K562 (cell line): ENCODE measurements at regions not wholly inside any gene's neighbourhood (a gene's known extent, or its start where the extent isn't known, plus 50 kb on each side); places are given as distances from the start of the nearest gene placed in this dataset.

Experiments
- CBX3 ChIP-seq, 2 experiments: IDR thresholded peaks; 1 replicate in 1 of 2; 2 replicates in 1 of 2; pipeline ENCODE4 v1.6.1; 2012; ENCODE audit warnings: inconsistent platforms in 2 of 2, low read length in 2 of 2, borderline replicate concordance in 1 of 2, control low read depth in 1 of 2
- EP300 ChIP-seq: IDR thresholded peaks from 2 replicates; pipeline ENCODE4 v1.6.1; 2012; ENCODE audit warnings: low read length, improper control_type of control experiment
- FOXK2 ChIP-seq, 2 experiments: fragments of 450-650 bp; IDR thresholded peaks in 1 of 2; conservative IDR thresholded peaks in 1 of 2; 2 replicates each; pipeline ENCODE4 v1.6.1; 2016; ENCODE audit warnings: low read depth in 2 of 2, mild to moderate bottlenecking in 1 of 2
- GATA2 ChIP-seq: sonication (generic); formaldehyde crosslinking; IDR thresholded peaks from 2 replicates; pipeline ENCODE4 v1.4.0; 2020; ENCODE audit warnings: mild to moderate bottlenecking, missing genetic modification reagents
- GTF2F1 ChIP-seq: IDR thresholded peaks from 2 replicates; pipeline ENCODE4 v1.6.1; 2011; ENCODE audit warnings: low read depth, low read length, improper control_type of control experiment
- KLF16 ChIP-seq: IDR thresholded peaks from 2 replicates; pipeline ENCODE4 v1.6.1; 2016; ENCODE audit warnings: antibody characterized with exemption
- L3MBTL2 ChIP-seq: fragments of 450-650 bp; IDR thresholded peaks from 2 replicates; pipeline ENCODE4 v1.6.1; 2016; ENCODE audit warnings: mild to moderate bottlenecking, moderate library complexity
- MYBL2 ChIP-seq, 2 experiments: fragments of 450-650 bp in 1 of 2; sonication (generic) in 1 of 2; formaldehyde crosslinking in 1 of 2; IDR thresholded peaks; 2 replicates each; pipeline versions ENCODE4 v1.6.1 to v1.8.1; 2017 to 2022; ENCODE audit warnings: borderline replicate concordance in 1 of 2, inconsistent platforms in 1 of 2, low read depth in 1 of 2, mild to moderate bottlenecking in 1 of 2, missing genetic modification reagents in 1 of 2, moderate library complexity in 1 of 2
- NFRKB ChIP-seq: fragments of 450-650 bp; IDR thresholded peaks from 2 replicates; pipeline ENCODE4 v1.6.1; 2016; ENCODE audit warnings: low read depth
- PTBP1 ChIP-seq: fragments of 200-400 bp; formaldehyde crosslinking; IDR thresholded peaks from 2 replicates; pipeline ENCODE4 v1.6.1; 2017; ENCODE audit warnings: low read depth, low read length
- RAD51 ChIP-seq: fragments of 450-650 bp; IDR thresholded peaks from 2 replicates; pipeline ENCODE4 v1.7.1; 2016; ENCODE audit warnings: low read depth, mild to moderate bottlenecking, borderline replicate concordance
- SREBF1 ChIP-seq: fragments of 150-350 bp; IDR thresholded peaks from 2 replicates; pipeline ENCODE4 v1.6.1; 2014; ENCODE audit warnings: antibody characterized with exemption, low read depth, low read length, borderline replicate concordance
- SRSF7 ChIP-seq: fragments of 200-400 bp; formaldehyde crosslinking; optimal IDR thresholded peaks from 2 replicates; pipeline ENCODE3; 2017; ENCODE audit warnings: mild to moderate bottlenecking, low read depth, low read length
- ZBED1 ChIP-seq: IDR thresholded peaks from 2 replicates; pipeline ENCODE4 v1.6.1; 2014
- ZBTB1 ChIP-seq: sonication (generic); formaldehyde crosslinking; IDR thresholded peaks from 2 replicates; pipeline ENCODE4 v1.8.1; 2023; ENCODE audit warnings: missing genetic modification reagents, low read depth, mild to moderate bottlenecking, borderline replicate concordance
- ZC3H11A ChIP-seq: IDR thresholded peaks from 2 replicates; pipeline ENCODE4 v1.6.1; 2012; ENCODE audit warnings: low read depth, low read length, improper control_type of control experiment
- ZEB2 ChIP-seq: fragments of 450-650 bp; IDR thresholded peaks from 2 replicates; pipeline ENCODE4 v1.6.1; 2016
- ZNF324 ChIP-seq: fragments of 250-450 bp; sonication (Bioruptor Pico); IDR thresholded peaks from 2 replicates; pipeline ENCODE4 v1.4.0; 2020; ENCODE audit warnings: mild to moderate bottlenecking
- ZNF589 ChIP-seq: fragments of 200-800 bp; sonication (Bioruptor generic); IDR thresholded peaks from 2 replicates; pipeline ENCODE4 v1.6.1; 2016; ENCODE audit warnings: low read depth, missing genetic modification characterization, missing compliant biosample characterization
- TF ChIP-seq, protein P1 (sequence below): sonication (generic); formaldehyde crosslinking; IDR thresholded peaks from 2 replicates; pipeline ENCODE4 v1.8.0; 2023; ENCODE audit warnings: missing genetic modification reagents, mild to moderate bottlenecking, borderline replicate concordance
- TF ChIP-seq, protein P2 (sequence below): conservative IDR thresholded peaks from 2 replicates; pipeline ENCODE4 v1.6.1; 2011; ENCODE audit warnings: low read depth, mild to moderate bottlenecking, low read length; ENCODE audit not compliant: control insufficient read depth

DNA sequence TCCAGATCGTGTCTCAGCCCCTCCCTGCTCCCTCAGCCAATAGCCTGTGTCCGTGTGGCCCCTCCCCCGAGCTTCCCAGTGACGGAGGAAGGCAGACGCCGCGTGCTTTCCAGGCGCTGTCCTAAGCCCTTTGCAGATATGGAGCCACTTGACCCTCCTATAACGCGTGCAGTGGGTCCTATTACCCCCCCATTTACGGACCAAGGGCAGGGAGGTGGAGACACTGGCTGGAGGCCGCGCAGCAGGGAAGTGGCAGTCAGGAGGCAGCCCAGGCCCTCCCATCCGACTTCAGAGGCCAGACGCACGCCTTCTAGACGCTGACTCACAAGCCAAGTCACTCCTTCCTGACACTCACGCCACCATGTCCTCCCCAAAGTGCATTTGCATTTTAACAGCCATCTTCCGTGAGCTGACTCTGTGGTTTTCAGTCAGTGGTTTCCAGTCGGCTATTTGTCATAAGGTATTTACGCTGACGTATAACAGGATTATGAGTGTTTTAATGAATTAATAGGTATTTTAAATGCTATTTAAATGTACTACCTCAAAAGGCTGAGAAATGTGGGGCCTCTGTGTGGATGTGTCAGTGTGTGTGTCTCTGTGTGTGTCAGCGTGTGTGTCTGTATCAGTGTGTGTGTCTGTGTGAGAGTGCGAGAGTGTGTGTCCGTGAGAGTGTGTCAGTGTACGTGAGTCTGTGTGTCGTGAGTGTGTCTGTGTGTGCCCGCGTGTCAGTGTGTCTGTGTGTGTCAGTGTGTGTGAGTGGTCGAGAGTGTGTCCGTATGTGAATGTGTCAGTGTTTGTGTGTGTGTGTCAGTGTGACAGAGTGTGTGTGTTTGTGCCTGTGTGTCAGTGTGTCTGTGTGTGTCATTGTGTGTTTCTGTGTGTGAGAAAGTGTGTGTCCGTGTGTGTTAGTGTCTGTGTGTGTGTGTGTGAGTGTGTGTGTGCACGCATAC, 92.0 kb upstream of the INSIG1 start (continued):
- TF ChIP-seq MYBL2 (IDR thresholded peaks at IDR 0.05; ENCODE audit: low read depth) = peak; percentile 75; the same call in 1 of the 2 replicates
- TF ChIP-seq MYBL2 (CRISPR knock-in tag; IDR thresholded peaks at IDR 0.05; ENCODE audit: borderline replicate concordance) = no peak
- TF ChIP-seq, protein P1, sequence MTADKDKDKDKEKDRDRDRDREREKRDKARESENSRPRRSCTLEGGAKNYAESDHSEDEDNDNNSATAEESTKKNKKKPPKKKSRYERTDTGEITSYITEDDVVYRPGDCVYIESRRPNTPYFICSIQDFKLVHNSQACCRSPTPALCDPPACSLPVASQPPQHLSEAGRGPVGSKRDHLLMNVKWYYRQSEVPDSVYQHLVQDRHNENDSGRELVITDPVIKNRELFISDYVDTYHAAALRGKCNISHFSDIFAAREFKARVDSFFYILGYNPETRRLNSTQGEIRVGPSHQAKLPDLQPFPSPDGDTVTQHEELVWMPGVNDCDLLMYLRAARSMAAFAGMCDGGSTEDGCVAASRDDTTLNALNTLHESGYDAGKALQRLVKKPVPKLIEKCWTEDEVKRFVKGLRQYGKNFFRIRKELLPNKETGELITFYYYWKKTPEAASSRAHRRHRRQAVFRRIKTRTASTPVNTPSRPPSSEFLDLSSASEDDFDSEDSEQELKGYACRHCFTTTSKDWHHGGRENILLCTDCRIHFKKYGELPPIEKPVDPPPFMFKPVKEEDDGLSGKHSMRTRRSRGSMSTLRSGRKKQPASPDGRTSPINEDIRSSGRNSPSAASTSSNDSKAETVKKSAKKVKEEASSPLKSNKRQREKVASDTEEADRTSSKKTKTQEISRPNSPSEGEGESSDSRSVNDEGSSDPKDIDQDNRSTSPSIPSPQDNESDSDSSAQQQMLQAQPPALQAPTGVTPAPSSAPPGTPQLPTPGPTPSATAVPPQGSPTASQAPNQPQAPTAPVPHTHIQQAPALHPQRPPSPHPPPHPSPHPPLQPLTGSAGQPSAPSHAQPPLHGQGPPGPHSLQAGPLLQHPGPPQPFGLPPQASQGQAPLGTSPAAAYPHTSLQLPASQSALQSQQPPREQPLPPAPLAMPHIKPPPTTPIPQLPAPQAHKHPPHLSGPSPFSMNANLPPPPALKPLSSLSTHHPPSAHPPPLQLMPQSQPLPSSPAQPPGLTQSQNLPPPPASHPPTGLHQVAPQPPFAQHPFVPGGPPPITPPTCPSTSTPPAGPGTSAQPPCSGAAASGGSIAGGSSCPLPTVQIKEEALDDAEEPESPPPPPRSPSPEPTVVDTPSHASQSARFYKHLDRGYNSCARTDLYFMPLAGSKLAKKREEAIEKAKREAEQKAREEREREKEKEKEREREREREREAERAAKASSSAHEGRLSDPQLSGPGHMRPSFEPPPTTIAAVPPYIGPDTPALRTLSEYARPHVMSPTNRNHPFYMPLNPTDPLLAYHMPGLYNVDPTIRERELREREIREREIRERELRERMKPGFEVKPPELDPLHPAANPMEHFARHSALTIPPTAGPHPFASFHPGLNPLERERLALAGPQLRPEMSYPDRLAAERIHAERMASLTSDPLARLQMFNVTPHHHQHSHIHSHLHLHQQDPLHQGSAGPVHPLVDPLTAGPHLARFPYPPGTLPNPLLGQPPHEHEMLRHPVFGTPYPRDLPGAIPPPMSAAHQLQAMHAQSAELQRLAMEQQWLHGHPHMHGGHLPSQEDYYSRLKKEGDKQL (CRISPR knock-in tag) = 0 out of 2 replicates have a peak, but pooled peaks have one; percentile 88
- TF ChIP-seq GATA2 (CRISPR knock-in tag) = peak; percentile 49
- TF ChIP-seq ZBTB1 = 0 out of 2 replicates have a peak, but pooled peaks have one; percentile 62
- TF ChIP-seq PTBP1 = peak; percentile 72; the same call in 1 of the 2 replicates
- no peak; the same call in 1 of the 2 replicates for TF ChIP-seq RAD51
- peak; percentile 82 for TF ChIP-seq EP300
- TF ChIP-seq FOXK2 (conservative IDR thresholded peaks at IDR 0.05 in 1 of 2, IDR thresholded peaks at IDR 0.05 in 1 of 2; ENCODE audit: low read depth in 2 of 2) = peak; percentile 43 to 92; a peak in 3 of 4 replicates
- peak; percentile 95; the same call in 1 of the 2 replicates for TF ChIP-seq L3MBTL2
- TF ChIP-seq ZNF589 (CRISPR knock-in tag) = peak; percentile 72
- TF ChIP-seq GTF2F1 = 0 out of 2 replicates have a peak, but pooled peaks have one; percentile 68
- TF ChIP-seq NFRKB = peak; percentile 100
- TF ChIP-seq ZEB2 = peak; percentile 37
- peak in 1 of 2 experiments; percentile 81; a peak in 2 of 3 replicates for TF ChIP-seq CBX3 (IDR thresholded peaks at IDR 0.05; ENCODE audit: borderline replicate concordance in 1 of 2, low read length in 2 of 2)
- TF ChIP-seq KLF16 = 0 out of 2 replicates have a peak, but pooled peaks have one; percentile 38
- TF ChIP-seq, protein P2, sequence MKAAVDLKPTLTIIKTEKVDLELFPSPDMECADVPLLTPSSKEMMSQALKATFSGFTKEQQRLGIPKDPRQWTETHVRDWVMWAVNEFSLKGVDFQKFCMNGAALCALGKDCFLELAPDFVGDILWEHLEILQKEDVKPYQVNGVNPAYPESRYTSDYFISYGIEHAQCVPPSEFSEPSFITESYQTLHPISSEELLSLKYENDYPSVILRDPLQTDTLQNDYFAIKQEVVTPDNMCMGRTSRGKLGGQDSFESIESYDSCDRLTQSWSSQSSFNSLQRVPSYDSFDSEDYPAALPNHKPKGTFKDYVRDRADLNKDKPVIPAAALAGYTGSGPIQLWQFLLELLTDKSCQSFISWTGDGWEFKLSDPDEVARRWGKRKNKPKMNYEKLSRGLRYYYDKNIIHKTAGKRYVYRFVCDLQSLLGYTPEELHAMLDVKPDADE = peak; percentile 52; the same call in 1 of the 2 replicates
- peak; percentile 90; the same call in 1 of the 2 replicates for TF ChIP-seq SREBF1
- no peak for TF ChIP-seq SRSF7
- peak; percentile 62; the same call in 1 of the 2 replicates for TF ChIP-seq ZC3H11A
- peak; percentile 84 for TF ChIP-seq ZBED1
- TF ChIP-seq ZNF324 = no peak
